GM19035 (cell line): ENCODE measurements at regions not wholly inside any gene's neighbourhood (a gene's known extent, or its start where the extent isn't known, plus 50 kb on each side); places are given as distances from the start of the nearest gene placed in this dataset.
"Not testable (repeated sequence)": the region's sequence is repeated elsewhere in the genome, so short reads cannot be mapped to it uniquely, and the experiment has no call there.

Source experiments
- ATAC-seq: cut with Tn5 transposase; IDR thresholded peaks from one replicate; pipeline ENCODE4 v1.9.1; 2021; ENCODE audit not compliant: unreplicated experiment

- ATAC-seq: no peak
Observed at GRCh38 chr6:43891072-43891870, 121.3 kb downstream of the VEGFA start.

DNA sequence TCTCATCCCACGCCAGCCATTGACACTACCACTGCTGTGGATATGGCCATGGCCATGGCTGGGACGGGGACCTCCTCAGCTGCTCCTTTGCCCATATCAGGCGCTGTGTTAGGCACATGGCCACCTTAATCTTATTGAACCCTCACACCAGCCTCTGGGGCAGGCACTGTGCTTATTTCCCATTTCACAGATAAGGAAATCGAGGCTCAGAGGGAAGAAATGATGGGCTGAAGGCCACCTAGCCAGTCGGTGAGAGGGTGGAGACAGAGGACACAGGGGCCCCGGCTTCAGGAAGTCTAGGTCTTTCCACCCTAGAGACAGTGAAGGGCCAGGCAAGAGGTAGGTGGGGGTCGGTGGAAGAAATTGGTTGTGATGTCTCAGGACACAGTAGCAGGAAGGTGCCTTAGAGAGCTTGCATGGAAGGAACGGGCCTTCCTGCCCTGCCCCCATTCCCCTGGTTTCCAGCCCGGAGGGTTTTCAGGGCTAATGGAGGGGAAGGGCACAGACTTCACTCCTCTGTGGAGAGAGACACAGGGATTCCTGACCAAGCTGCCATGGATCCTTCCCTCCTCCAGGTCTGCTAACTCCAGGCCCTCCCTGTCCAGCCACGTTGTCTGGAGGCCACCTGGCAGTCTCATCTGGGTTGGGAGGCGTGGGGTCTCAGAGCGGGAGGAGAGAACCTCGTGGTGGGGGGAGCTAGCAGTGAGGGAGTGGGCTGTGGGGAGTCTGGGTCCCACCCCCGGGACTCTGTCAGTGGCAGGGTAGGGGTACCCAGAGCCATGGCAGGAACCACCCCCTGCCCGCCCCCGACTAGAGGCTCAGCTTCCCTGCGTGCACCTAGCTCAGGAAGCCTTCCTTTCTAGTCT lies 120.4 kb downstream of the VEGFA start:
- ATAC-seq: no peak

DNA sequence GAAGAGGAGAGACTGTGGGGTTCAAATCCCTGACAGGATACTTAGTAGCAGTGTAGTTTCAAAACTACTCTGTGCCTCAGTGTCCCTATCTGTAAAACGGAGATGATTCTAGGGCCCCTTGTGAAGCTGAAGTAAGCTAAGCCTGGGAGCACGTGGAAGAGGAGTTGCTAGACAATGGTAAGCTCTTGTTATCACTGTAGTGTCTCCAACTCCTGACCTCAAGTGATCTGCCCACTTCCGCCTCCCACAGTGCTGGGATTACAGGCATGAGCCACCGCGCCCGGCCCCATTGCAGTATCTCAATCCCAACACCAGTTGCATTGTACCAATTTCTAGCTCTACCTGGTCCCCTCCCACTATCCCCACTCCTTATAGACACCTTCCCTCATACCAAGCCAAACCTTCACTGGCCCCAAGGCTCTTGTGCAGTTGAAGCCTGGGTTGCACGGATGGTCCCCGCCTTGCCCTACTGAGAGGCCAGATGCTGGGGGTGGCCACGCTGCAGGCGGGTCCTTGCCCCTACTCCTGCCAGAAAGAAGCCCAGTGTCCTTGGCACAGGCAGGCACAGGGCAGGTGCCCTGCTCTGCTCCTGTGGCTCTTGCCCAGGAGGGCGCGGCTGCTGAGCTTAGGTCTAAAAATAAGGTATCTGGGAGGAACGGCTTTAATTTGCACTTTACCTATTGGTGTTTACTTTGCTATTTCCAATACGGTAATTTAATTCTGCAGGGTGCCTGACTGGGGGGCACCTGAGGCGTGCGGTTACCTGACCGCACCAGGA lies 118.1 kb downstream of the VEGFA start:
- ATAC-seq: no peak

GRCh38 chr6:43887340-43887858 lies 117.4 kb downstream of the VEGFA start:
- ATAC-seq: no peak

DNA sequence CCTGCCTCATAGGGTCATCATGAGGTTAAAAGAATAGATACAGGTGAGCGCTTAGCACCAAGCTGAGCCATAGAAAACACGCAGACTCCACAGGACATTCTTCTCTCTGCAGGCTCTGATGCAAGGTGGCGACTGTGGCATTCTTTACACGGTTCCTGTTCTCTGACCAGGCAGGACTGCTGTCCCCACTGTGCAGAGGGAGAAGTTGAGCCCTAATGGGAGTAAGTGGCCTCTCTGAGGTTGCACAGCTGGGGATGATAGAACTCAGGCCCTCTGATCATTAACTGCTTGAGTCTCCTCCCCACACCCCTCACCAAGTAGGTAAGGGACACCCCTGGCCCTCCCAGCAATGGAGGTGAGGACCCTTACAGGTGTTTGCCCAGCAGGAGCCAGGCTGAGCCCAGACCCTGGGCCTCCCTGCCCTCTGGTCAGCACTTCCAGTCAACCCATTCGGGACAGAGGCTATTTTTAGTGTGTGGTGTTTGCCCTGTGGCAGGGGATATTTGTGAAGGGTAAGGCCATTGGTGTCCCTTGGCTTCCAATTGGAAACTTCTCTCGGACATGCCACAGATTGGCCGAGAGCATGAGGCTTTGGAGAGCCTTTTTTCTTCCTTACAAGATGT lies 116.8 kb downstream of the VEGFA start:
- no peak for ATAC-seq

GRCh38 chr6:43886067-43886461 lies 116.1 kb downstream of the VEGFA start:
- no peak for ATAC-seq

GRCh38 chr6:43885399-43886066 lies 115.5 kb downstream of the VEGFA start:
- no peak for ATAC-seq

DNA sequence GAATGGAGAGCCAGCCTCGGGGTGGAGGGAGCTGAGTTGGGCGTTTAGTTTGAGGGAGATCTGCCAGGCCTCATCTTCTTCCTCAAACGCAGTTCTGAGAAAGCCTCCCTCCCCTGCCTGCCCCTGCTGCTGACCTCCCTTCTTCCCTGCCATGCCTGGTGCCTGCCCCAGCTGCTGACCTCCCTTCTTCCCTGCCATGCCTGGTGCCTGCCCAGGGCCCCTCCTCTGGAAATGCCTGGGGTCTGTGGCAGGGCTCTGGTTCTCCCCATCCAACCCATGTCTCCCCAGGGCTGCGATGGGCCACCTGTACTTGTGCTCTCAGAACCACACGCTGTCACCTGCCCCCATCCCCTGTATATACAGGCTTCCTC lies 114.6 kb downstream of the VEGFA start:
- no peak for ATAC-seq

GRCh38 chr6:43883847-43884651 lies 114.0 kb downstream of the VEGFA start:
- ATAC-seq: no peak

GRCh38 chr6:43882690-43883448 lies 112.9 kb downstream of the VEGFA start:
- ATAC-seq: not testable (repeated sequence)

DNA sequence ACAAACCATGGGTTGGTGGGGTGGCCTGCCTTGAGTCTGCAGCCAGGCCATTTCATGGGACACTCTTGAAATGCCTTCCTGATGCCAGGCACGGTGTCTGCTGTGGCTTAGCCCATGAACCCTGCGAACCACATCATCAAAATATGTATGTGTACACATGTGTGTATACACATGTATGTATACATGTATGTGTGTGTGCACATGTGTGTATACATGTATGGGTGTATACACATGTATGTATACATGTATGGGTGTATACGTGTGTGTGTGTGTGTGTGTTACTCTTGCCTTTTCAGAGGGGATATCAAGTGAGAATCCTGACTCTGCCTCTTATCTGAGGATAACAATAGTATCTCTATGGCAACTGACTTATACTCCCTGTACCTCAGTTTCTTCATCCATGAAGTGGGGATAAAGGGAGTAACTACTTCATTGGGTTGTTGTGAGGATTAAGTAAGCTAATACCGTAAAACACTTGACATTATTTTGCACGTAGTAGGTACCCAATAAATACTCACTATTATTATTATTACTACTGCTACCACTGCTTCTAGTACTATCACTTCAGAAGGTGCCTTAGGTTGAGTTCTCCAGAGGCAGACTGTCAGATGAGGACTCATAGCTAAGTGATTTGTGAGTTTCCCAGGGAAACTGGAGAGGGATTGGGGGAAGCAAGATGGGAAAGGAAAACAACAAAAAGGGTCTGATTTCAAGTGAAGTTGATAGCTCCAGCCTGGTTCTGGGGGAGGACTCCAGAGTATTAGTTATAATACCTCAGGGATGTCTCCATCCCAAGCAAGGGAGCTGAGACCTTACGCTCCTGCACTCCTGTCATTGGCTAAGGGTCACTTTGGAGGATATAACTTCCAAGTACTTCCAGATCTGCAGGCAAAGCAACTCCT lies 110.5 kb downstream of the VEGFA start:
- no peak for ATAC-seq

DNA sequence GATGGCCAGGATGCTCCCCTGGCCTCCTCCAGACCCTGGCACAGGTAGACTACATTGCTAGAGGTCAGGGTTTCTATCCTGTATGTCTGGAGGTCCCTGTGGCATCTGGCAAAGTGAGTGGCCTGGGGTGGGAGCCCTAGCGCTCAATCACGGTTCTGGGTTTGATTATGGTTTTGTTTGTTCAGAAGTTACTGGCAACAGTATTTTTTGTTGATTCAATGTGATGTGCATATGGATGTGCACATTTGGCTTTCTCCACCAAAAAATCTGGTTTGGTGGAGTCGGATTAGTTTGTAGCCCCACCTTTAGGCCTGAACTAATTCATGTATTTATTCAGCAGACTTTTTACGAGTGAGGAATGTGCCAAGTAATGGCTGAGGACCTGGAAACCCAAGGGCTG lies 109.7 kb downstream of the VEGFA start:
- no peak for ATAC-seq

DNA sequence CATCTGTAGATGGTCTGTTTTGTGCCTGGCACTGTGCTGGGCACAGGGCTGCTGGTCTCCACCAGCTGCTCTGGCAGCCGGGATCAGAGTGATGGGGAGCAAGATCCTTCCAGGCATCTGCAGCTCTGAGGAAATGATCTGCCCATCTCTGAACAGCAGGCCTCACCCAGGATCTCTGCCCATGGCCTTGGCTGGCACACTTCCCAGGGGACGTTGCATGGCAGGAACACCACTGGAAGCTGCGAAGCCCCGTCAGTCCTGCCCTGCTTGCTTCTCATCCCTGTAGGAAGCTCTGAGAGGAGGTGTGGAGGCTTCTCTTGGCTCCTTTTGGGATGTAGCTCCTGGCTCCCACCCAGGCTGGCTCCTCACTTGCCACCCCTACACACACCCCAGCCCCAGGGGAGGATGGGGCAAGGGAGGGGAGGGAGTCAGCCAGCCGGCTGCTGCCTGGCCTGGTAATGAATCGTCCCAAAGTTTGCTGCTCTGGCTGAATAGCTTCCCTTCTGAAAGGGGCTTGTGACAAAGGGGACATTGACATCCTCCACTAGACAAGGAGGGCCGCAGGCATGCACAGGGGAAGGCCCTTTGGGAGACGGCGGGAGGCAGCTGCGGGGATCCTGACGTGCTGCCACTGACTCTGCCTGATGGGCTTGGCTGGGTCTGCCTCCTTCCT lies 108.9 kb downstream of the VEGFA start:
- no peak for ATAC-seq

- ATAC-seq: no peak
Observed at GRCh38 chr6:43878127-43878634, 108.2 kb downstream of the VEGFA start.

GRCh38 chr6:43877463-43878126 lies 107.6 kb downstream of the VEGFA start:
- no peak for ATAC-seq

DNA sequence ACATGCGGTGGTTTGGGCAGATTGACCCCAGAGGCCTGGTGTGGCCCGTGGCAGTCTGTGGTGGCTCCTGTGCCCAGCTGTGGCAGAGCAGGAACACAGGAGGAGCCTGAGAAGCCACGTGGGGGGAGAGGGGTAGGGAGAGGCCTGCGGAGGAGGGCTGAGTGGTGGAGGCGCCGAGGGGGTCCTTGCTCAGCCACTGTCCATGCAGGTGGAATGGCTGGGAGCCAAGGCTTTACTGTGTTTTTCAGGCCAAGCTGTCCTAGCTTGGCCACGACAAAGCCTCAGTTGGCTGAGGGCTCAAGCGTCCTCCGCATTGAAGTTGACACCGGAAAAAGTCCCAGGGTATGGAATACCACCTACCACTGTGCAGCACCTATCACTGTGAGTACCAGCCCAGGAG lies 107.0 kb downstream of the VEGFA start:
- no peak for ATAC-seq
